ENCODE measurements at regions not wholly inside any gene's neighbourhood (a gene's known extent, or its start where the extent isn't known, plus 50 kb on each side); places are given as distances from the start of the nearest gene placed in this dataset.

- POLR2A ChIA-PET (ENCODE audit: unreplicated experiment) = no interaction called here
- H3K9me2 ChIP-seq (ENCODE audit: insufficient read depth) = no peaks in the 10 kb centered on the region
Measured at GRCh38 chr4:13910556-13910955, 283.0 kb upstream of the BOD1L1 start.

GRCh38 chr4:13911256-13911655, 283.7 kb upstream of the BOD1L1 start:
- no peak for DNase-seq
- H3K27me3 ChIP-seq (ENCODE audit: insufficient read depth, low read depth) = no peaks in the 10 kb centered on the region
- ChIA-PET POLR2A (ENCODE audit: unreplicated experiment) (no interaction called here), CTCF (no interaction called here)
- H3K4me2 ChIP-seq = no peak overlapping the region
- intact Hi-C loops (cut with micrococcal nuclease; ENCODE audit: unreplicated experiment) = no loop called here
- H4K20me1 ChIP-seq (ENCODE audit: insufficient read depth) = no peaks in the 10 kb centered on the region
- no peak for TF ChIP-seq CTCF (conservative IDR thresholded peaks at IDR 0.05)
- peaks cover 22% of the 10 kb centered on the region for H3K4me1 ChIP-seq (replicated peaks; ENCODE audit: insufficient read depth)
- H2AFZ ChIP-seq = no peak overlapping the region
- H3K36me3 ChIP-seq (ENCODE audit: low read depth) = no peaks in the 10 kb centered on the region
- H3K4me3 ChIP-seq = no peak overlapping the region
- no TSS peak for BruUV-seq (replicated peaks)
- H3F3A ChIP-seq (ENCODE audit: insufficient read depth, low read depth) = peaks cover 19% of the 10 kb centered on the region
- no peaks in the 10 kb centered on the region for H3K79me2 ChIP-seq (ENCODE audit: low read depth)
- H3K9me2 ChIP-seq (ENCODE audit: insufficient read depth) = no peaks in the 10 kb centered on the region
- no peak overlapping the region for H3K27ac ChIP-seq
- H3K9me3 ChIP-seq (ENCODE audit: insufficient read depth, low read depth) = no peaks in the 10 kb centered on the region

More at GRCh38 chr4:13910556-13910955, 283.0 kb upstream of the BOD1L1 start:
- CTCF ChIA-PET = no interaction called here
- H3K27ac ChIP-seq = no peak overlapping the region
- no peak for DNase-seq
- H3K4me1 ChIP-seq (replicated peaks; ENCODE audit: insufficient read depth) = peaks cover 25% of the 10 kb centered on the region
- no peaks in the 10 kb centered on the region for H3K79me2 ChIP-seq (ENCODE audit: low read depth)
- BruUV-seq (replicated peaks) = no TSS peak
- TF ChIP-seq CTCF (conservative IDR thresholded peaks at IDR 0.05) (no peak), EZH2 (IDR thresholded peaks at IDR 0.05; ENCODE audit: low read depth) (no peak)
- no peak overlapping the region for H3K4me2 ChIP-seq
- intact Hi-C loops (cut with micrococcal nuclease; ENCODE audit: unreplicated experiment) = no loop called here
- H2AFZ ChIP-seq = no peak overlapping the region
- H3K27me3 ChIP-seq (ENCODE audit: insufficient read depth, low read depth) = no peaks in the 10 kb centered on the region
- H3K9me3 ChIP-seq (ENCODE audit: insufficient read depth, low read depth) = no peaks in the 10 kb centered on the region
- no peaks in the 10 kb centered on the region for H3K36me3 ChIP-seq (ENCODE audit: low read depth)
- H3F3A ChIP-seq (ENCODE audit: insufficient read depth, low read depth) = peaks cover 19% of the 10 kb centered on the region
- no peaks in the 10 kb centered on the region for H4K20me1 ChIP-seq (ENCODE audit: insufficient read depth)
- H3K4me3 ChIP-seq = no peak overlapping the region

- H4K20me1 ChIP-seq (ENCODE audit: insufficient read depth) = no peaks in the 10 kb centered on the region
- CTCF ChIA-PET = no interaction called here
- no peak overlapping the region for H3K27ac ChIP-seq
- no peaks in the 10 kb centered on the region for H3K9me3 ChIP-seq (ENCODE audit: insufficient read depth, low read depth)
- BruUV-seq (replicated peaks) = no TSS peak
- peaks cover 9% of the 10 kb centered on the region for H3F3A ChIP-seq (ENCODE audit: insufficient read depth, low read depth)
- H2AFZ ChIP-seq = no peak overlapping the region
- H3K36me3 ChIP-seq (ENCODE audit: low read depth) = no peaks in the 10 kb centered on the region
- H3K9me2 ChIP-seq (ENCODE audit: insufficient read depth) = no peaks in the 10 kb centered on the region
- no peak overlapping the region for H3K4me2 ChIP-seq
- H3K27me3 ChIP-seq (ENCODE audit: insufficient read depth, low read depth) = no peaks in the 10 kb centered on the region
- H3K4me1 ChIP-seq (replicated peaks; ENCODE audit: insufficient read depth) = peaks cover 13% of the 10 kb centered on the region
- H3K4me3 ChIP-seq = no peak overlapping the region
- intact Hi-C loops (cut with micrococcal nuclease; ENCODE audit: unreplicated experiment) = no loop called here
- no peaks in the 10 kb centered on the region for H3K79me2 ChIP-seq (ENCODE audit: low read depth)
- TF ChIP-seq EZH2 (IDR thresholded peaks at IDR 0.05; ENCODE audit: low read depth) (no peak), CTCF (conservative IDR thresholded peaks at IDR 0.05) (no peak)
- POLR2A ChIA-PET (ENCODE audit: unreplicated experiment) = no interaction called here
- no peak for DNase-seq
Measured at GRCh38 chr4:13912436-13912925, 285.0 kb upstream of the BOD1L1 start.
